Endometrial microvascular endothelial cells (primary cell): ENCODE measurements at regions not wholly inside any gene's neighbourhood (a gene's known extent, or its start where the extent isn't known, plus 50 kb on each side); places are given as distances from the start of the nearest gene placed in this dataset.

Experiments
- in situ Hi-C: cut with HindIII; loops from 2 replicates; pipeline ENCODE4 v1.10.0; 2017; ENCODE audit warnings: low sequenced_read_pairs, low pct_unique_long_range_greater_than_20kb; ENCODE audit errors: inconsistent ontology term

- in situ Hi-C loops: no loop called here
Measured at GRCh38 chr18:71986351-71987050, 557.6 kb downstream of the CBLN2 start.

- in situ Hi-C loops: no loop called here
Measured at GRCh38 chr18:71976744-71977143, 567.4 kb downstream of the CBLN2 start.

- in situ Hi-C loops: no loop called here
Measured at GRCh38 chr18:71966791-71967190, 577.4 kb downstream of the CBLN2 start.

GRCh38 chr18:71958605-71959004 lies 585.5 kb downstream of the CBLN2 start:
- in situ Hi-C loops: no loop called here

- in situ Hi-C loops: no loop called here
Measured at GRCh38 chr18:71951001-71951400, 593.1 kb downstream of the CBLN2 start.

- in situ Hi-C loops: no loop called here
Measured at GRCh38 chr18:71942433-71942832, 601.7 kb downstream of the CBLN2 start.

GRCh38 chr18:71939483-71939882 lies 604.7 kb downstream of the CBLN2 start:
- in situ Hi-C loops: no loop called here

GRCh38 chr18:71936744-71937143 lies 607.4 kb downstream of the CBLN2 start:
- in situ Hi-C loops: no loop called here

- in situ Hi-C loops: no loop called here
Measured at GRCh38 chr18:71919211-71919610, 624.9 kb downstream of the CBLN2 start.

- in situ Hi-C loops: no loop called here
Measured at GRCh38 chr18:71913641-71914040, 630.5 kb downstream of the CBLN2 start.

- in situ Hi-C loops: no loop called here
Measured at GRCh38 chr18:71902482-71902881, 641.7 kb downstream of the CBLN2 start.

- in situ Hi-C loops: no loop called here
Measured at GRCh38 chr18:71899707-71900472, 644.3 kb downstream of the CBLN2 start.

- in situ Hi-C loops: no loop called here
Measured at GRCh38 chr18:71899183-71899582, 645.0 kb downstream of the CBLN2 start.

GRCh38 chr18:71887509-71887908 lies 656.6 kb downstream of the CBLN2 start:
- in situ Hi-C loops: no loop called here

GRCh38 chr18:71878226-71878625 lies 665.9 kb downstream of the CBLN2 start:
- in situ Hi-C loops: no loop called here

- in situ Hi-C loops: no loop called here
Measured at GRCh38 chr18:71873695-71874094, 670.4 kb downstream of the CBLN2 start.

GRCh38 chr18:71865888-71866287 lies 678.3 kb downstream of the CBLN2 start:
- in situ Hi-C loops: no loop called here

GRCh38 chr18:71850602-71851001 lies 693.5 kb downstream of the CBLN2 start:
- in situ Hi-C loops: no loop called here

GRCh38 chr18:71849407-71849806 lies 694.7 kb downstream of the CBLN2 start:
- in situ Hi-C loops: no loop called here

- in situ Hi-C loops: no loop called here
Measured at GRCh38 chr18:71846716-71847115, 697.4 kb downstream of the CBLN2 start.
